ENCODE measurements at regions not wholly inside any gene's neighbourhood (a gene's known extent, or its start where the extent isn't known, plus 50 kb on each side); places are given as distances from the start of the nearest gene placed in this dataset.

- TF ChIP-seq ZNF558 (tag by site-specific recombination; IDR thresholded peaks at IDR 0.05), result no peak
- no peak for TF ChIP-seq ZNF529 (tag by site-specific recombination; IDR thresholded peaks at IDR 0.05; ENCODE audit: insufficient replicate concordance)
- no peak for TF ChIP-seq ZNF280D (tag by site-specific recombination; IDR thresholded peaks at IDR 0.05)
- TF ChIP-seq SP3 (tag by site-specific recombination; IDR thresholded peaks at IDR 0.05), result no peak
- no peak for TF ChIP-seq ZNF707 (tag by site-specific recombination; IDR thresholded peaks at IDR 0.05)
- no peak for TF ChIP-seq MZF1 (tag by site-specific recombination; IDR thresholded peaks at IDR 0.05; ENCODE audit: borderline replicate concordance)
- TF ChIP-seq ZNF488 (tag by site-specific recombination; IDR thresholded peaks at IDR 0.05), result no peak
- no peak for TF ChIP-seq ZNF157 (tag by site-specific recombination; IDR thresholded peaks at IDR 0.05)
- TF ChIP-seq ZNF24 (tag by site-specific recombination; IDR thresholded peaks at IDR 0.05), result no peak
- no peak for TF ChIP-seq ZFHX2 (tag by site-specific recombination; conservative IDR thresholded peaks at IDR 0.05)
Observed at GRCh38 chr10:111531690-111532089, 454.9 kb downstream of the ADRA2A start (continued).

- ChIA-PET CTCF (interaction anchor here (0.8 kb wide), 1 partner anchor 609 kb away, joined by 5 read pairs; no protein-coding TSS in a partner anchor), POLR2A (no interaction called here)
- H3K4me1 ChIP-seq (ENCODE audit: control insufficient read depth, insufficient read depth, low read length), result no peaks in the 10 kb centered on the region
- no peaks in the 10 kb centered on the region for H3K36me3 ChIP-seq (ENCODE audit: control insufficient read depth in 2 of 2, insufficient read depth in 1 of 2, low read length in 2 of 2)
- H3K9me3 ChIP-seq (ENCODE audit: control insufficient read depth, insufficient read depth, low read depth, low read length), result no peaks in the 10 kb centered on the region
- H3K4me3 ChIP-seq (ENCODE audit: low read depth, low read length), result no peak overlapping the region
- TF ChIP-seq KLF9 (tag by site-specific recombination; IDR thresholded peaks at IDR 0.05; ENCODE audit: low read depth), result no peak
- no peak for TF ChIP-seq ZNF837 (tag by site-specific recombination; IDR thresholded peaks at IDR 0.05)
- TF ChIP-seq PATZ1 (tag by site-specific recombination; IDR thresholded peaks at IDR 0.05), result no peak
- no peak for TF ChIP-seq MYNN (tag by site-specific recombination; IDR thresholded peaks at IDR 0.05; ENCODE audit: borderline replicate concordance)
- TF ChIP-seq PRDM2 (tag by site-specific recombination; IDR thresholded peaks at IDR 0.05; ENCODE audit: borderline replicate concordance), result no peak
- no peak for TF ChIP-seq ZNF2 (tag by site-specific recombination; IDR thresholded peaks at IDR 0.05)
- TF ChIP-seq KLF17 (tag by site-specific recombination; IDR thresholded peaks at IDR 0.05), result no peak
- no peak for TF ChIP-seq ZNF48 (tag by site-specific recombination; IDR thresholded peaks at IDR 0.05)
- TF ChIP-seq ZNF274 (IDR thresholded peaks at IDR 0.05; ENCODE audit: low read length), result no peak
- no peak for TF ChIP-seq ZNF274 (tag by site-specific recombination; IDR thresholded peaks at IDR 0.05; ENCODE audit: borderline replicate concordance)
- H3K27ac ChIP-seq (ENCODE audit: extremely low read depth, low read depth, low read length), result no peak overlapping the region
Observed at GRCh38 chr10:111532139-111532538, 455.3 kb downstream of the ADRA2A start.

All from HEK293 (cell line).